Spleen (tissue), 11 donors: ENCODE measurements at regions not wholly inside any gene's neighbourhood (a gene's known extent, or its start where the extent isn't known, plus 50 kb on each side); places are given as distances from the start of the nearest gene placed in this dataset.
A peak's percentile ranks its signal among the peaks of the same experiment; 100 is the strongest.

Experiments used
- DNase-seq: peaks from one replicate; pipeline ENCODE4 v3.0.0-alpha.2; 2020
- H3K27ac ChIP-seq, 8 donors: fragments of 200-600 bp; sonication (generic) in 7 of 8; 1 replicate in 4 of 8; 2 replicates in 4 of 8; pipeline versions ENCODE4 v1.5.0 to v1.8.0; 2016 to 2021; ENCODE audit warnings: inconsistent platforms in 4 of 8, mild to moderate bottlenecking in 4 of 8, moderate library complexity in 1 of 8
- H3K27me3 ChIP-seq, 7 donors: fragments of 200-600 bp; sonication (generic) in 6 of 7; replicated peaks in 1 of 7; 1 replicate in 4 of 7; 2 replicates in 3 of 7; pipeline versions ENCODE4 v1.5.0 to v1.8.0; 2016 to 2021; ENCODE audit warnings: inconsistent platforms in 3 of 7, mild to moderate bottlenecking in 1 of 7
- H3K36me3 ChIP-seq, 6 donors: fragments of 200-600 bp; sonication (generic) in 5 of 6; 1 replicate in 4 of 6; 2 replicates in 2 of 6; pipeline versions ENCODE4 v1.5.0 to v1.8.0; 2016 to 2021; ENCODE audit warnings: inconsistent platforms in 2 of 6
- H3K4me1 ChIP-seq, 6 donors: fragments of 200-600 bp; sonication (generic) in 5 of 6; 1 replicate in 3 of 6; 2 replicates in 3 of 6; pipeline versions ENCODE4 v1.5.0 to v1.8.0; 2016 to 2021; ENCODE audit warnings: inconsistent platforms in 3 of 6
- H3K4me3 ChIP-seq, 8 donors: fragments of 200-600 bp; sonication (generic) in 7 of 8; 1 replicate in 4 of 8; 2 replicates in 4 of 8; pipeline versions ENCODE4 v1.5.0 to v1.8.0; 2016 to 2021; ENCODE audit warnings: inconsistent platforms in 4 of 8, mild to moderate bottlenecking in 4 of 8, moderate library complexity in 2 of 8
- H3K9me3 ChIP-seq, 8 donors: fragments of 200-600 bp; sonication (generic) in 7 of 8; 1 replicate in 4 of 8; 2 replicates in 4 of 8; pipeline versions ENCODE4 v1.5.0 to v1.8.0; 2016 to 2021; ENCODE audit warnings: inconsistent platforms in 4 of 8
- CTCF ChIP-seq, 11 experiments: fragments of 200-600 bp in 7 of 11; fragments of 450-650 bp in 4 of 11; sonication (generic) in 4 of 11; IDR thresholded peaks in 8 of 11; conservative IDR thresholded peaks in 3 of 11; 1 replicate in 7 of 11; 2 replicates in 4 of 11; pipeline versions ENCODE4 v1.4.0 to v1.8.0; 2016 to 2021; ENCODE audit warnings: antibody characterized with exemption in 11 of 11, inconsistent platforms in 4 of 11, mild to moderate bottlenecking in 1 of 11
- POLR2A ChIP-seq, 3 donors: fragments of 450-650 bp; IDR thresholded peaks; one replicate each; pipeline ENCODE4 v1.5.1; 2017; ENCODE audit warnings: antibody characterized with exemption in 3 of 3, mild to moderate bottlenecking in 1 of 3
- POLR2AphosphoS5 ChIP-seq, 3 donors: sonication (generic); formaldehyde crosslinking; IDR thresholded peaks; one replicate each; pipeline ENCODE4 v1.5.1; 2017; ENCODE audit warnings: antibody characterized with exemption in 3 of 3
- WGBS, 5 donors: extraction: QIAGEN DNeasy Blood & Tissue Kit in 3 of 5; methylation state at CpG; one replicate each; pipeline versions ENCODE4 v1.1.5 to v1.1.7; 2013 to 2018; 5-methylcytosine and 5-hydroxymethylcytosine counted together
- intact Hi-C: fragments of 100-400 bp; cut with DNase I; formaldehyde crosslinking; loops from one replicate; pipeline ENCODE4 v1.15.0; 2023; ENCODE audit warnings: low total_unique reads
- donor health status: healthy with polysubstance abuse.
- donor health status: DM: no; HTN: no; CAD: no; lungs with moderate emphysema.
- donor health status: DM: no; HTN: no; CAD: no.
- donor health status: Bipolar disorder and iron deficiency.
- donor health status: healthy.
- donor health status: DM: no; HTN: no; CAD: no.
- donor health status: DM: yes; HTN: yes; CAD: no.

- Histone ChIP-seq H3K27me3 (no peaks in the 10 kb centered on the region), H3K4me3 (no peak overlapping the region), H3K9me3 (no peaks in the 10 kb centered on the region), H3K36me3 (peaks cover 0 to 32% (median 0%) of the 10 kb centered on the region in 6 donors), H3K27ac (no peak overlapping the region), H3K4me1 (no peaks in the 10 kb centered on the region)
- TF ChIP-seq POLR2A (IDR thresholded peaks at IDR 0.05) (no peak), CTCF (IDR thresholded peaks at IDR 0.05 in 8 of 11, conservative IDR thresholded peaks at IDR 0.05 in 3 of 11) (no peak), POLR2AphosphoS5 (IDR thresholded peaks at IDR 0.05) (no peak)
- DNase-seq, result peak; percentile 7
- 93 to 98% (median 96%) methylated on average over 3 of the region's 3 CpGs for WGBS, 5 donors
- intact Hi-C loops, result no loop called here
Measured at GRCh38 chr2:10190255-10190654, 67.7 kb downstream of the RRM2 start.

- no peak for TF ChIP-seq POLR2AphosphoS5 (IDR thresholded peaks at IDR 0.05)
- TF ChIP-seq POLR2A (IDR thresholded peaks at IDR 0.05), result no peak
- TF ChIP-seq CTCF (IDR thresholded peaks at IDR 0.05 in 8 of 11, conservative IDR thresholded peaks at IDR 0.05 in 3 of 11), result no peak
Measured at GRCh38 chr2:10190737-10191532, 68.4 kb downstream of the RRM2 start.

GRCh38 chr2:10191554-10191953 is 69.0 kb downstream of the RRM2 start:
- peaks cover 0 to 34% (median 0%) of the 10 kb centered on the region in 6 donors for H3K36me3 ChIP-seq
- H3K27me3 ChIP-seq, result no peaks in the 10 kb centered on the region
- intact Hi-C loops, result no loop called here
- DNase-seq, result no peak
- 93 to 97% (median 96%) methylated on average over 14 of the region's 14 CpGs for WGBS, 5 donors
- TF ChIP-seq POLR2AphosphoS5 (IDR thresholded peaks at IDR 0.05) (no peak), POLR2A (IDR thresholded peaks at IDR 0.05) (no peak), CTCF (IDR thresholded peaks at IDR 0.05 in 8 of 11, conservative IDR thresholded peaks at IDR 0.05 in 3 of 11) (no peak)
- H3K4me1 ChIP-seq, result no peaks in the 10 kb centered on the region
- H3K9me3 ChIP-seq, result no peaks in the 10 kb centered on the region
- no peak overlapping the region for H3K4me3 ChIP-seq
- no peak overlapping the region for H3K27ac ChIP-seq

More at GRCh38 chr2:10190737-10191532, 68.4 kb downstream of the RRM2 start:
- Histone ChIP-seq H3K27me3 (no peaks in the 10 kb centered on the region), H3K36me3 (peaks cover 0 to 34% (median 0%) of the 10 kb centered on the region in 6 donors), H3K4me1 (no peaks in the 10 kb centered on the region), H3K9me3 (no peaks in the 10 kb centered on the region), H3K4me3 (no peak overlapping the region), H3K27ac (no peak overlapping the region)
- intact Hi-C loops, result no loop called here
- DNase-seq, result peak; percentile 23
- 75 to 95% (median 81%) methylated on average over 9 to 10 of the region's 10 CpGs for WGBS, 5 donors

- H3K9me3 ChIP-seq, result no peaks in the 10 kb centered on the region
- H3K4me3 ChIP-seq, result no peak overlapping the region
- peaks cover 0 to 26% (median 0%) of the 10 kb centered on the region in 6 donors for H3K36me3 ChIP-seq
- intact Hi-C loops, result no loop called here
- H3K27ac ChIP-seq, result no peak overlapping the region
- 77 to 92% (median 80%) methylated on average over 3 to 10 of the region's 10 CpGs for WGBS, 5 donors
- no peaks in the 10 kb centered on the region for H3K4me1 ChIP-seq
- TF ChIP-seq CTCF (IDR thresholded peaks at IDR 0.05 in 8 of 11, conservative IDR thresholded peaks at IDR 0.05 in 3 of 11) (no peak), POLR2A (IDR thresholded peaks at IDR 0.05) (no peak), POLR2AphosphoS5 (IDR thresholded peaks at IDR 0.05) (no peak)
- H3K27me3 ChIP-seq, result no peaks in the 10 kb centered on the region
- DNase-seq, result peak; percentile 52
Measured at GRCh38 chr2:10192392-10193015, 70.0 kb downstream of the RRM2 start.
